HEK293 (cell line): ENCODE measurements at regions not wholly inside any gene's neighbourhood (a gene's known extent, or its start where the extent isn't known, plus 50 kb on each side); places are given as distances from the start of the nearest gene placed in this dataset.

ENCODE experiments used
- BCL11B ChIP-seq: fragments of 450-650 bp; formaldehyde crosslinking; IDR thresholded peaks from 2 replicates; pipeline ENCODE4 v1.5.1; 2016; ENCODE audit warnings: low read depth, missing biosample characterization, missing genetic modification characterization
- CTCF ChIP-seq: fragments of 450-650 bp; formaldehyde crosslinking; IDR thresholded peaks from 2 replicates; pipeline ENCODE4 v1.5.1; 2016; ENCODE audit warnings: missing biosample characterization, missing genetic modification characterization
- ZBTB8A ChIP-seq: fragments of 450-650 bp; formaldehyde crosslinking; IDR thresholded peaks from 2 replicates; pipeline ENCODE4 v1.5.1; 2016; ENCODE audit warnings: missing biosample characterization, missing genetic modification characterization
- ZFP37 ChIP-seq: fragments of 450-650 bp; formaldehyde crosslinking; IDR thresholded peaks from 2 replicates; pipeline ENCODE4 v1.5.1; 2016; ENCODE audit warnings: missing biosample characterization, missing genetic modification characterization
- ZNF19 ChIP-seq: fragments of 450-650 bp; formaldehyde crosslinking; IDR thresholded peaks from 2 replicates; pipeline ENCODE4; 2016; ENCODE audit warnings: missing biosample characterization, missing genetic modification characterization, low read depth
- ZNF404 ChIP-seq: fragments of 450-650 bp; formaldehyde crosslinking; IDR thresholded peaks from 2 replicates; pipeline ENCODE4 v1.5.1; 2017; ENCODE audit warnings: missing biosample characterization, missing genetic modification characterization
- ZNF654 ChIP-seq: fragments of 450-650 bp; formaldehyde crosslinking; IDR thresholded peaks from 2 replicates; pipeline ENCODE4 v1.5.1; 2016; ENCODE audit warnings: low read depth, missing biosample characterization, missing genetic modification characterization

GRCh38 chr16:47876511-47876910 lies 279.3 kb downstream of the ABCC12 start:
- no peak for TF ChIP-seq ZNF654 (tag by site-specific recombination)
- no peak for TF ChIP-seq ZNF404 (tag by site-specific recombination)
- TF ChIP-seq BCL11B (tag by site-specific recombination): no peak
- TF ChIP-seq CTCF (tag by site-specific recombination): no peak
- no peak for TF ChIP-seq ZNF19
- no peak for TF ChIP-seq ZBTB8A (tag by site-specific recombination)
- no peak for TF ChIP-seq ZFP37 (tag by site-specific recombination)
